ENCODE measurements at regions not wholly inside any gene's neighbourhood (a gene's known extent, or its start where the extent isn't known, plus 50 kb on each side); places are given as distances from the start of the nearest gene placed in this dataset.

DNA sequence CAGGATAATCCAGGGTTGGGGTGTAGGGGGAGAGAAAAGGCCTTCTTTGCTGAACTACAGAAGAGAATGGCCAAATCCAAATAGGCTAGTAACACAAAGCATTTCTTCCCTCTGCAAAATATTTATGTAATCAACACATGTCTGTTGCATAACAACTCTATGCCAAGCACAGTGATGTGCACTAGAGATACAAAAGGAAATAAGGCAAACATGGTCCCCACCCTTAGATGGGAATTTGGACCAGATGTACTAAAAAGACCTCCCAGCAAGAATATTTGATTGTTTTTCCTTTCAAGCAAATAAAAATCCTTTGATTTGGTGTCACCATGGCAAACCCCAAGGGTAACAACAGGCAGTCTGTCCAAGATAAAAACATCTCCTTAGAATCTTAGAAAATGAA, 177.6 kb upstream of the FGF13 start:
- no peak for TF ChIP-seq CTCF (IDR thresholded peaks at IDR 0.05; ENCODE audit: poor library complexity)
- no peak for TF ChIP-seq EZH2 (IDR thresholded peaks at IDR 0.05; ENCODE audit: borderline replicate concordance)
- no peak for TF ChIP-seq EZH2phosphoT487 (IDR thresholded peaks at IDR 0.05; ENCODE audit: low read depth, severe bottlenecking, unreplicated experiment)
